Heart left ventricle (tissue), 16 donors: ENCODE measurements at regions not wholly inside any gene's neighbourhood (a gene's known extent, or its start where the extent isn't known, plus 50 kb on each side); places are given as distances from the start of the nearest gene placed in this dataset.

ENCODE experiments used
- ATAC-seq, 4 donors: fragments of 200-7000 bp; cut with Tn5 transposase; one replicate each; pipeline ENCODE4 v1.9.1; 2020 to 2022; ENCODE audit warnings: moderate library complexity in 4 of 4, mild to moderate bottlenecking in 3 of 4, moderate number of reproducible peaks in 1 of 4
- DNase-seq, 5 donors: peaks; one replicate each; pipeline ENCODE4 v3.0.0-alpha.2; 2020
- H3K27ac ChIP-seq, 12 donors: fragments of 200-600 bp; sonication (generic) in 4 of 12; one replicate each; pipeline versions ENCODE4 v1.5.0 to v1.8.0; 2016 to 2022; ENCODE audit warnings: mild to moderate bottlenecking in 2 of 12
- H3K27me3 ChIP-seq, 9 donors: fragments of 200-600 bp; sonication (generic) in 2 of 9; one replicate each; pipeline versions ENCODE4 v1.5.1 to v1.8.0; 2016 to 2022; ENCODE audit warnings: mild to moderate bottlenecking in 3 of 9
- H3K36me3 ChIP-seq, 9 donors: fragments of 200-600 bp; sonication (generic) in 2 of 9; one replicate each; pipeline versions ENCODE4 v1.5.0 to v1.8.0; 2018 to 2022; ENCODE audit warnings: mild to moderate bottlenecking in 2 of 9
- H3K4me1 ChIP-seq, 12 donors: fragments of 200-600 bp; sonication (generic) in 4 of 12; one replicate each; pipeline versions ENCODE4 v1.5.0 to v1.8.0; 2016 to 2022; ENCODE audit warnings: mild to moderate bottlenecking in 3 of 12
- H3K4me3 ChIP-seq, 12 donors: fragments of 200-600 bp; sonication (generic) in 4 of 12; one replicate each; pipeline versions ENCODE4 v1.5.0 to v1.8.0; 2017 to 2022; ENCODE audit warnings: mild to moderate bottlenecking in 9 of 12, moderate library complexity in 4 of 12
- H3K9me3 ChIP-seq, 12 donors: fragments of 200-600 bp; sonication (generic) in 4 of 12; one replicate each; pipeline versions ENCODE4 v1.5.0 to v1.8.0; 2016 to 2022; ENCODE audit warnings: mild to moderate bottlenecking in 1 of 12
- CTCF ChIP-seq, 12 donors: fragments of 200-600 bp; sonication (generic) in 4 of 12; IDR thresholded peaks; one replicate each; pipeline versions ENCODE4 v1.5.0 to v1.8.0; 2018 to 2022; ENCODE audit warnings: antibody characterized with exemption in 12 of 12, mild to moderate bottlenecking in 5 of 12
- POLR2A ChIP-seq, 2 donors: fragments of 450-650 bp; IDR thresholded peaks; one replicate each; pipeline ENCODE4 v1.6.1; 2017; ENCODE audit warnings: antibody characterized with exemption in 2 of 2, mild to moderate bottlenecking in 2 of 2, moderate library complexity in 2 of 2
- WGBS, 4 donors: extraction: QIAGEN DNeasy Blood & Tissue Kit in 2 of 4; methylation state at CpG; one replicate each; pipeline versions ENCODE4 v1.1.5 to v1.1.7; 2013 to 2018; 5-methylcytosine and 5-hydroxymethylcytosine counted together
- intact Hi-C, 10 donors: fragments of 100-400 bp; cut with DNase I; formaldehyde crosslinking; loops; one replicate each; pipeline versions ENCODE4 v1.11.1 to v1.14.2; 2022
- donor health status: ischemic (EF 13 %, LVEDD 7.1; RV severe dilation, severe dysfunction).
- donor health status: healthy with polysubstance abuse.
- donor health status: DM: no; HTN: yes; CAD: no.
- donor health status: DM: no; HTN: no; CAD: no.
- donor health status: ischemic (EF 25% LVEDD 6.9; RV normal size, moderate dysfunction).
- donor health status: ischemic (EF 25% LVEDD 5.7; RV mildly dilated, moderate dysfunction).
- donor health status: healthy.
- donor health status: DM: yes; HTN: yes; CAD: no.
- donor health status: ischemic (EF 35%, LVEDD 5.7; RV mildly dilated, moderate dysfunction).
- donor health status: nonischemic (EF 11% LVEDD 7.7; RV severe dilation, severe dysfunction).
- donor health status: DM: yes; HTN: yes; CAD: no.
- donor health status: PGD.
- donor health status: ischemic (EF 29% LVEDD 5.4; RV normal size, mild dysfunction).
- donor health status: nonischemic (EF 23%, LVEDD 6.1; RV moderate dilation, normal function).

DNA sequence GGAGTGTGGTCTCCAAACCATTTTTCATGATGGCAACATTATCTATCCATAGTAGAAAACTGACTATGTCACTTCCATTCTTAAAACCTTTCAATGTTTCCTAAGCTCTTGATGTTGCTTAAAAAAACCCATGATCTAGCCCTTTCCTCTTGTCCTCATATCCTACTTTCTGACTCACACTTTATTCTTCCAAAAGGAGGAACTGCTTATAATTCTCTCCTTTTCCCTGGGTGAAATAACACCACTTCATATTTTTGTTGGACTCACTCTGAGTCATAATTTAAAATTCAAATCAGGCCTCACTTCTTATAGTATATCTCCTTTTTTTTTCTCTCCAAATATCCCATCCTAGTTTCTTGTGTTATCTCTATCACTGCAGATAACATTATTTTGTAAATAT, 513.9 kb downstream of the MAN2A1 start:
- no peak for ATAC-seq
- Histone ChIP-seq H3K27me3 (no peaks in the 10 kb centered on the region), H3K27ac (no peak overlapping the region), H3K9me3 (peaks cover 0 to 15% (median 7%) of the 10 kb centered on the region in 12 donors), H3K4me3 (no peak overlapping the region), H3K4me1 (no peaks in the 10 kb centered on the region), H3K36me3 (no peaks in the 10 kb centered on the region)
- TF ChIP-seq CTCF (IDR thresholded peaks at IDR 0.05) (no peak), POLR2A (IDR thresholded peaks at IDR 0.05) (no peak)
- no peak for DNase-seq
- intact Hi-C loops, result no loop called here

- TF ChIP-seq POLR2A (IDR thresholded peaks at IDR 0.05) (no peak), CTCF (IDR thresholded peaks at IDR 0.05) (no peak)
- intact Hi-C loops, result no loop called here
- no peak for ATAC-seq
- Histone ChIP-seq H3K9me3 (peaks cover 0 to 25% (median 2%) of the 10 kb centered on the region in 12 donors), H3K27me3 (no peaks in the 10 kb centered on the region), H3K27ac (no peak overlapping the region), H3K4me3 (no peak overlapping the region), H3K36me3 (no peaks in the 10 kb centered on the region), H3K4me1 (no peaks in the 10 kb centered on the region)
- no peak for DNase-seq
- 66 to 79% (median 73%) methylated on average over 3 of the region's 3 CpGs for WGBS, 4 donors
These were observed 517.1 kb downstream of the TMEM232 start for GRCh38 chr5:110209401-110209800.

- Histone ChIP-seq H3K27me3 (no peaks in the 10 kb centered on the region), H3K4me3 (no peak overlapping the region), H3K4me1 (no peaks in the 10 kb centered on the region), H3K9me3 (peaks cover 0 to 72% (median 34%) of the 10 kb centered on the region in 12 donors), H3K27ac (no peak overlapping the region), H3K36me3 (no peaks in the 10 kb centered on the region)
- DNase-seq (no peak), ATAC-seq (no peak)
- 68 to 85% (median 71%) methylated on average over 1 of the region's 1 CpG; no CpG with 5 or more reads in 1 of the 4 donors for WGBS, 4 donors
- intact Hi-C loops, result no loop called here
- no peak for TF ChIP-seq CTCF (IDR thresholded peaks at IDR 0.05)
- no peak for TF ChIP-seq POLR2A (IDR thresholded peaks at IDR 0.05)
These were observed 507.5 kb downstream of the TMEM232 start for GRCh38 chr5:110218981-110219380.

DNA sequence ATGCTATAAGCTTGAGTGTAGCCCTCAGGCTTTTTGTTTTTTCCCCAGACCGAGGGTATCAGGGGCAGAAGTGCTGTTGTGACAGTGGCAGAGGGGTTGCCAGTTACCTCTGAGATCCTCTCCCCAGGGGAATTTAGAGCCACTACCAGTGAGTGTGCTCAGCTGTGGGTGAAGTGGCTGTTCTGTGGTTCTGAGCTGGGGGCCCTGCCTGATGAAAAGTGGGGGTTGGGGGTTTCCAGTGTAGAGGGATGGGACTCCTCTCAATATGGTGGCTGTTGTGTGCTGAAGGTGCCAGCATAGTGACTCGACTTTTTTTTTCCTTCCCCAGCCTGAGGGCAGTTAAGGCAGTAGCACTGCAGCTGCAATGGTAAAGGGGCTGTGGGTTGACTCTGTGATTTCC, 506.7 kb downstream of the TMEM232 start:
- ATAC-seq, result no peak
- no peaks in the 10 kb centered on the region for H3K36me3 ChIP-seq
- intact Hi-C loops, result no loop called here
- no peaks in the 10 kb centered on the region for H3K4me1 ChIP-seq
- DNase-seq, result no peak
- H3K27me3 ChIP-seq, result no peaks in the 10 kb centered on the region
- H3K4me3 ChIP-seq, result no peak overlapping the region
- no peak overlapping the region for H3K27ac ChIP-seq
- TF ChIP-seq CTCF (IDR thresholded peaks at IDR 0.05), result no peak
- TF ChIP-seq POLR2A (IDR thresholded peaks at IDR 0.05), result no peak
- H3K9me3 ChIP-seq, result peaks cover 0 to 68% (median 34%) of the 10 kb centered on the region in 12 donors
- WGBS, 4 donors, result 41 to 57% (median 48%) methylated on average over 2 of the region's 2 CpGs
